Right kidney (tissue), 1 donor: ENCODE measurements at regions not wholly inside any gene's neighbourhood (a gene's known extent, or its start where the extent isn't known, plus 50 kb on each side); places are given as distances from the start of the nearest gene placed in this dataset.

Source experiments
- DNase-seq: peaks from one replicate; pipeline ENCODE4 v3.0.0-alpha.2; 2016

- DNase-seq: no peak
Observed at GRCh38 chr14:45332360-45332988, 79.5 kb upstream of the MIS18BP1 start.

- DNase-seq: no peak
Observed at GRCh38 chr14:45308745-45309397, 55.9 kb upstream of the MIS18BP1 start.
